ENCODE measurements at regions not wholly inside any gene's neighbourhood (a gene's known extent, or its start where the extent isn't known, plus 50 kb on each side); places are given as distances from the start of the nearest gene placed in this dataset.

DNA sequence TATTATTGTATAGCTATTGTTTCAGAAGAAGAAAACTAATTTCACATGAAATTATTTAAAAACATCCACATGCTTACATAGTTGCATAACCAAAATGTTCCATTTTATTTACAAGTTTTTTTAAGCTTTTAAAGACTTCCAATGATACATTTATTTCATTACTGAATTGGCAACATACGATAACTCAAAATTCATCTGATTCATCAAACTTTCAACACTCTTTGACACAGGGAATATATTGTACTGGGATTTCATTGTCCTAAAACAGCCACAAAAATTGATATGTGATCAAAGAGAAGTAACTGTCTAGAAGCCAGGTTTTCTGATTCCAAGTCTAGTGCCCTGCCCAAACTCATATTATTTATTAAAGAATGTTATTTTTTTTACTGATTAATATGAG lies 131.4 kb upstream of the USP24 start:
- Histone ChIP-seq H3K36me3 (replicated peaks in 1 of 2; ENCODE audit: control insufficient read depth in 1 of 2, insufficient read depth in 2 of 2, low read length in 2 of 2) (no peaks in the 10 kb centered on the region), H3K4me3 (replicated peaks in 1 of 3; ENCODE audit: low read depth in 2 of 3, low read length in 3 of 3) (no peak overlapping the region), H3K79me2 (ENCODE audit: insufficient read depth, low read length) (no peaks in the 10 kb centered on the region), H3K27me3 (ENCODE audit: control insufficient read depth in 2 of 2, insufficient read depth in 2 of 2, low read length in 2 of 2) (peaks cover 0 to 2% of the 10 kb centered on the region in 2 donors), H3K4me1 (ENCODE audit: control insufficient read depth in 1 of 2, insufficient read depth in 2 of 2, low read length in 2 of 2) (no peaks in the 10 kb centered on the region), H3K9ac (ENCODE audit: insufficient read depth, low read length, poor library complexity, severe bottlenecking) (no peak overlapping the region), H3K9me3 (replicated peaks in 1 of 2; ENCODE audit: control insufficient read depth in 1 of 2, insufficient read depth in 1 of 2, low read length in 2 of 2) (peaks cover 0 to 8% of the 10 kb centered on the region in 2 donors), H2AFZ (ENCODE audit: insufficient read depth, low read depth, low read length, poor library complexity, severe bottlenecking) (no peak overlapping the region), H3K4me2 (replicated peaks; ENCODE audit: extremely low read depth, low read length, poor library complexity, severe bottlenecking) (no peak overlapping the region), H4K20me1 (ENCODE audit: insufficient read depth, low read length) (no peaks in the 10 kb centered on the region), H3K27ac (ENCODE audit: low read depth in 1 of 2, low read length in 2 of 2) (no peak overlapping the region)
- WGBS (ENCODE audit: insufficient coverage): no CpG with 5 or more reads among the region's 1 CpG
- H3K4me3 Mint-ChIP-seq: no peak overlapping the region
- TF ChIP-seq, protein P1, sequence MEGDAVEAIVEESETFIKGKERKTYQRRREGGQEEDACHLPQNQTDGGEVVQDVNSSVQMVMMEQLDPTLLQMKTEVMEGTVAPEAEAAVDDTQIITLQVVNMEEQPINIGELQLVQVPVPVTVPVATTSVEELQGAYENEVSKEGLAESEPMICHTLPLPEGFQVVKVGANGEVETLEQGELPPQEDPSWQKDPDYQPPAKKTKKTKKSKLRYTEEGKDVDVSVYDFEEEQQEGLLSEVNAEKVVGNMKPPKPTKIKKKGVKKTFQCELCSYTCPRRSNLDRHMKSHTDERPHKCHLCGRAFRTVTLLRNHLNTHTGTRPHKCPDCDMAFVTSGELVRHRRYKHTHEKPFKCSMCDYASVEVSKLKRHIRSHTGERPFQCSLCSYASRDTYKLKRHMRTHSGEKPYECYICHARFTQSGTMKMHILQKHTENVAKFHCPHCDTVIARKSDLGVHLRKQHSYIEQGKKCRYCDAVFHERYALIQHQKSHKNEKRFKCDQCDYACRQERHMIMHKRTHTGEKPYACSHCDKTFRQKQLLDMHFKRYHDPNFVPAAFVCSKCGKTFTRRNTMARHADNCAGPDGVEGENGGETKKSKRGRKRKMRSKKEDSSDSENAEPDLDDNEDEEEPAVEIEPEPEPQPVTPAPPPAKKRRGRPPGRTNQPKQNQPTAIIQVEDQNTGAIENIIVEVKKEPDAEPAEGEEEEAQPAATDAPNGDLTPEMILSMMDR (IDR thresholded peaks at IDR 0.05): no peak
- intact Hi-C loops (cut with micrococcal nuclease): no loop called here
- H3K9me3 Mint-ChIP-seq: peaks cover 6 to 15% (median 10%) of the 10 kb centered on the region in 7 donors
- H3K4me1 Mint-ChIP-seq: no peaks in the 10 kb centered on the region
- no peaks in the 10 kb centered on the region for H3K36me3 Mint-ChIP-seq
- DNase-seq: no peak
- peaks cover 1 to 5% (median 1%) of the 10 kb centered on the region in 3 donors for H3K27me3 Mint-ChIP-seq (ENCODE audit: low read depth in 3 of 3)
- no peak overlapping the region for H3K27ac Mint-ChIP-seq

DNA sequence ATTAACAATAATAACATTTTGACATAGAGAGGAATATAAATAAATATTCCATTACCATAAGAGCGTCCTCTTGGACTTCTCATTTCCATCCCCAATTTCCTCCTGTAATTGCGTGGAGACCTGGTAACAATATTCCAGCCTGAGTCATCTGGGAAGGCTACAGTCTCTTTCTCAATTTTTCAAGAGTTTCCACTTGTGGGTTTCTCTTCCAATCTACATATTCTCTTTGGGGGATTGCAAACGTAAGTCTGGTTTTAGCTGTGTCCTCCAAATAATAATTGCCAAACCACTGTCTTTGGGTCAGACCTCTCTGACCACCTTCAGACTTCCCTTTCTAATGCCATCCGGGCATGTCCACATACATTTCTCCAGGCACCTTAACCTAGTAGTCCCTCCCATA lies 124.5 kb upstream of the USP24 start:
- TF ChIP-seq, protein P1 (IDR thresholded peaks at IDR 0.05): no peak
- H3K36me3 Mint-ChIP-seq: no peaks in the 10 kb centered on the region
- H3K4me3 Mint-ChIP-seq: no peak overlapping the region
- H3K27ac Mint-ChIP-seq: no peak overlapping the region
- Histone ChIP-seq H3K27ac (ENCODE audit: low read depth in 1 of 2, low read length in 2 of 2) (no peak overlapping the region), H3K4me3 (replicated peaks in 1 of 3; ENCODE audit: low read depth in 2 of 3, low read length in 3 of 3) (no peak overlapping the region), H3K27me3 (ENCODE audit: control insufficient read depth in 2 of 2, insufficient read depth in 2 of 2, low read length in 2 of 2) (no peaks in the 10 kb centered on the region), H4K20me1 (ENCODE audit: insufficient read depth, low read length) (no peaks in the 10 kb centered on the region), H3K36me3 (replicated peaks in 1 of 2; ENCODE audit: control insufficient read depth in 1 of 2, insufficient read depth in 2 of 2, low read length in 2 of 2) (no peaks in the 10 kb centered on the region), H3K9ac (ENCODE audit: insufficient read depth, low read length, poor library complexity, severe bottlenecking) (no peak overlapping the region), H2AFZ (ENCODE audit: insufficient read depth, low read depth, low read length, poor library complexity, severe bottlenecking) (no peak overlapping the region), H3K79me2 (ENCODE audit: insufficient read depth, low read length) (no peaks in the 10 kb centered on the region), H3K9me3 (replicated peaks in 1 of 2; ENCODE audit: control insufficient read depth in 1 of 2, insufficient read depth in 1 of 2, low read length in 2 of 2) (no peaks in the 10 kb centered on the region), H3K4me2 (replicated peaks; ENCODE audit: extremely low read depth, low read length, poor library complexity, severe bottlenecking) (no peak overlapping the region), H3K4me1 (ENCODE audit: control insufficient read depth in 1 of 2, insufficient read depth in 2 of 2, low read length in 2 of 2) (no peaks in the 10 kb centered on the region)
- intact Hi-C loops (cut with micrococcal nuclease): no loop called here
- DNase-seq: no peak
- peaks cover 1 to 3% (median 2%) of the 10 kb centered on the region in 3 donors for H3K27me3 Mint-ChIP-seq (ENCODE audit: low read depth in 3 of 3)
- H3K9me3 Mint-ChIP-seq: peaks cover 0 to 12% (median 4%) of the 10 kb centered on the region in 7 donors
- H3K4me1 Mint-ChIP-seq: no peaks in the 10 kb centered on the region
- WGBS (ENCODE audit: insufficient coverage): 100% methylated on average over 2 of the region's 4 CpGs

Measured in CD14-positive monocyte (primary cell).